Left ventricle myocardium inferior (tissue), 1 donor: ENCODE measurements at regions not wholly inside any gene's neighbourhood (a gene's known extent, or its start where the extent isn't known, plus 50 kb on each side); places are given as distances from the start of the nearest gene placed in this dataset.

ENCODE experiments used
- DNase-seq: peaks from one replicate; pipeline ENCODE4 v3.0.0-alpha.2; 2020
- H3K27ac ChIP-seq: fragments of 200-600 bp; replicated peaks from 2 replicates; pipeline ENCODE4 v1.8.0; 2021
- H3K27me3 ChIP-seq: fragments of 200-600 bp; 2 replicates; pipeline ENCODE4 v1.8.0; 2021; ENCODE audit warnings: low read depth
- H3K36me3 ChIP-seq: fragments of 200-600 bp; 2 replicates; pipeline ENCODE4 v1.8.0; 2021
- H3K4me1 ChIP-seq: fragments of 200-600 bp; 2 replicates; pipeline ENCODE4 v1.8.0; 2021
- H3K4me3 ChIP-seq: fragments of 200-600 bp; 2 replicates; pipeline ENCODE4 v1.8.0; 2021; ENCODE audit warnings: mild to moderate bottlenecking, moderate library complexity
- H3K9me3 ChIP-seq: fragments of 200-600 bp; replicated peaks from 2 replicates; pipeline ENCODE4 v1.8.0; 2021
- CTCF ChIP-seq: fragments of 200-600 bp; IDR thresholded peaks from 2 replicates; pipeline ENCODE4 v1.8.0; 2021; ENCODE audit warnings: antibody characterized with exemption, mild to moderate bottlenecking, borderline replicate concordance
- intact Hi-C: fragments of 100-400 bp; cut with micrococcal nuclease; formaldehyde crosslinking; loops from one replicate; pipeline ENCODE4 v1.11.0; 2022
- donor health status: DM: no; HTN: yes; CAD: no; lungs with severe emphysema.

- peaks cover 27% of the 10 kb centered on the region for H3K9me3 ChIP-seq
- no peak for TF ChIP-seq CTCF
- H3K27me3 ChIP-seq = peaks cover 13% of the 10 kb centered on the region
- H3K4me3 ChIP-seq = no peak overlapping the region
- H3K36me3 ChIP-seq = no peaks in the 10 kb centered on the region
- intact Hi-C loops = no loop called here
- no peaks in the 10 kb centered on the region for H3K4me1 ChIP-seq
- no peak overlapping the region for H3K27ac ChIP-seq
- no peak for DNase-seq
These were observed 107.1 kb downstream of the ABHD5 start for GRCh38 chr3:43797794-43798193.

- no peak for TF ChIP-seq CTCF
- peaks cover 9% of the 10 kb centered on the region for H3K27me3 ChIP-seq
- no peaks in the 10 kb centered on the region for H3K4me1 ChIP-seq
- H3K4me3 ChIP-seq = no peak overlapping the region
- no peaks in the 10 kb centered on the region for H3K36me3 ChIP-seq
- intact Hi-C loops = no loop called here
- no peak overlapping the region for H3K27ac ChIP-seq
- no peaks in the 10 kb centered on the region for H3K9me3 ChIP-seq
- no peak for DNase-seq
These were observed 120.1 kb downstream of the ABHD5 start for GRCh38 chr3:43810797-43811196.

GRCh38 chr3:43814461-43814860 lies 123.7 kb downstream of the ABHD5 start:
- no peak for TF ChIP-seq CTCF

GRCh38 chr3:43816372-43816771 lies 125.6 kb downstream of the ABHD5 start:
- Histone ChIP-seq H3K27ac (no peak overlapping the region), H3K9me3 (no peaks in the 10 kb centered on the region), H3K36me3 (no peaks in the 10 kb centered on the region), H3K27me3 (no peaks in the 10 kb centered on the region), H3K4me3 (no peak overlapping the region), H3K4me1 (no peaks in the 10 kb centered on the region)
- TF ChIP-seq CTCF = no peak
- no peak for DNase-seq
- intact Hi-C loops = no loop called here

More at GRCh38 chr3:43814461-43814860, 123.7 kb downstream of the ABHD5 start:
- Histone ChIP-seq H3K27me3 (no peaks in the 10 kb centered on the region), H3K4me1 (no peaks in the 10 kb centered on the region), H3K36me3 (no peaks in the 10 kb centered on the region), H3K27ac (no peak overlapping the region), H3K4me3 (no peak overlapping the region), H3K9me3 (no peaks in the 10 kb centered on the region)
- no peak for DNase-seq
- intact Hi-C loops = no loop called here

- no peak overlapping the region for H3K4me3 ChIP-seq
- DNase-seq = no peak
- H3K36me3 ChIP-seq = no peaks in the 10 kb centered on the region
- H3K27ac ChIP-seq = no peak overlapping the region
- no peak for TF ChIP-seq CTCF
- no peaks in the 10 kb centered on the region for H3K4me1 ChIP-seq
- H3K9me3 ChIP-seq = no peaks in the 10 kb centered on the region
- no peaks in the 10 kb centered on the region for H3K27me3 ChIP-seq
- intact Hi-C loops = no loop called here
These were observed 126.3 kb downstream of the ABHD5 start for GRCh38 chr3:43817064-43817463.

- Histone ChIP-seq H3K4me3 (no peak overlapping the region), H3K36me3 (no peaks in the 10 kb centered on the region), H3K4me1 (no peaks in the 10 kb centered on the region), H3K27me3 (peaks cover 3% of the 10 kb centered on the region), H3K9me3 (no peaks in the 10 kb centered on the region), H3K27ac (no peak overlapping the region)
- no peak for TF ChIP-seq CTCF
- no peak for DNase-seq
- intact Hi-C loops = no loop called here
These were observed 127.1 kb downstream of the ABHD5 start for GRCh38 chr3:43817825-43818224.
